ENCODE measurements at regions not wholly inside any gene's neighbourhood (a gene's known extent, or its start where the extent isn't known, plus 50 kb on each side); places are given as distances from the start of the nearest gene placed in this dataset.
"Not testable (repeated sequence)": the region's sequence is repeated elsewhere in the genome, so short reads cannot be mapped to it uniquely, and the experiment has no call there.

- not testable (repeated sequence) for TF ChIP-seq CTCF (conservative IDR thresholded peaks at IDR 0.05; ENCODE audit: low read depth, low read length); EZH2 (IDR thresholded peaks at IDR 0.05; ENCODE audit: borderline replicate concordance, low read depth, low read length, poor library complexity, severe bottlenecking)
Observed at GRCh38 chr5:17336723-17337122, 119.3 kb downstream of the BASP1 start.
